GM18505 (cell line): ENCODE measurements at regions not wholly inside any gene's neighbourhood (a gene's known extent, or its start where the extent isn't known, plus 50 kb on each side); places are given as distances from the start of the nearest gene placed in this dataset.

ENCODE experiments used
- ATAC-seq: cut with Tn5 transposase; IDR thresholded peaks from one replicate; pipeline ENCODE4 v1.9.1; 2021; ENCODE audit not compliant: unreplicated experiment
- POLR2A ChIP-seq: IDR thresholded peaks from 4 replicates; pipeline ENCODE4 v1.6.1; 2011; ENCODE audit warnings: borderline replicate concordance; ENCODE audit not compliant: insufficient read depth, insufficient read length; ENCODE audit errors: extremely low read depth

- ATAC-seq: no peak
- no peak for TF ChIP-seq POLR2A
Measured at GRCh38 chr5:4104831-4105597, 509.4 kb downstream of the IRX1 start.

GRCh38 chr5:4108690-4109089, 513.1 kb downstream of the IRX1 start:
- no peak for ATAC-seq
- no peak for TF ChIP-seq POLR2A

DNA sequence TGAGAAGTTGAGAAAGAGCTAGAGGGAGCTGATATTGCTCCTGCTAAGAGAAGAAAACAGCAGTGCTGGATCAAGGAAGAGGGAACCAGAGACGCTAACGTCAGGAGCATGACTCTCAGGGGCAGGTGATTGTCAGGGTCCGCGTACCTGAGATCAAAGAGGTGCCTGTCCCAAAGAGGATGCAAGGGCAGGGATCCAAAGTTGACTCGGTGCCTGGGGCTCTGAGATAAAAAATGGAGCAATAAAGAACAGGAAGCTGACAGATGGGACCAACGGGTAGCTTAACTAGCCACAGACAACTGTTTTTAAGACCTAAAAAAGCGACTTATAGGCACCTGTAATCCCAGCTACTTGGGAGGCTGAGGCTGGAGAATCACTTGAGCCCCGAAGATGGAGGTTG, 517.8 kb downstream of the IRX1 start:
- TF ChIP-seq POLR2A: no peak
- no peak for ATAC-seq

- TF ChIP-seq POLR2A: no peak
- ATAC-seq: no peak
Measured at GRCh38 chr5:4113905-4114304, 518.3 kb downstream of the IRX1 start.

- TF ChIP-seq POLR2A: no peak
Measured at GRCh38 chr5:4114452-4114851, 518.8 kb downstream of the IRX1 start.

DNA sequence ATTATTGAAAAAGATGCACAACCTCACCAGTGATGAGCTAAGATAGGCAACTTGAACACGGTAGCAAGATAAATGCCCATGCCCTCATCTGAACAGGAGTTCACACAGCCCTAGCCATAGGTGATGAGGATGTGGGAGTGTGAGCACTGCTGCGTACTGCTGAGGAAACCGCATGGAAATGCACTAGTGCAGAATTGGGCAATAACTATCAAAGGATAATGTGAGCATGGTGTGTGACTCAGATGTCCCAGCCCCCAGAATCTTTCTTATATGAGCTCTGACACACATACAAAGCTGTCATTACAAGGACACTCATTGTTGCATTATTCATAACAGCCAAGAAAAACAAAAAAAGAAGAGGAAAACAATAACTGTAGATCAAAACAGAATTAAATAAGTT, 521.2 kb downstream of the IRX1 start:
- TF ChIP-seq POLR2A: no peak
- ATAC-seq: no peak

More at GRCh38 chr5:4114452-4114851, 518.8 kb downstream of the IRX1 start:
- no peak for ATAC-seq

- ATAC-seq: no peak
Measured at GRCh38 chr5:4124221-4124970, 528.8 kb downstream of the IRX1 start.

DNA sequence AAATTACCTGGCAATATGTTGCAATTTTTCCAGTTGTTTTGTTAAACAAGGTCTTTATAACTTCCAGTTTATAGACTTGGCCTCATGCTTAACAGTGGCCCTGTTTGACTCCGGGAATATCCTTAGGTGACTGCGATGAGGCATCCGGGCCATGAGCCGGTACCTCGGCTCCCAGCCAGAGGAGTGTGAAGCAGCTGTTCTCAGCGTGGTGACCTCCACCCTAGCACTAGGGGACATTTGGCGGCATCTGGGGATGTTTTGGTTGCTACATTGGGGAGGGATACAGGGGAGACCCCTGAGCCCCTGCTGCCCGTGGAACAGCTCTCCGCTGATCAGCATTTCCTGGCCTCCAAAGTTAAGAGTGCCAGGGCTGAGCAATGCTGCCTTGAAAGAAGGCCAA, 533.4 kb downstream of the IRX1 start:
- ATAC-seq: no peak
- no peak for TF ChIP-seq POLR2A

More at GRCh38 chr5:4124221-4124970, 528.8 kb downstream of the IRX1 start:
- TF ChIP-seq POLR2A: no peak

DNA sequence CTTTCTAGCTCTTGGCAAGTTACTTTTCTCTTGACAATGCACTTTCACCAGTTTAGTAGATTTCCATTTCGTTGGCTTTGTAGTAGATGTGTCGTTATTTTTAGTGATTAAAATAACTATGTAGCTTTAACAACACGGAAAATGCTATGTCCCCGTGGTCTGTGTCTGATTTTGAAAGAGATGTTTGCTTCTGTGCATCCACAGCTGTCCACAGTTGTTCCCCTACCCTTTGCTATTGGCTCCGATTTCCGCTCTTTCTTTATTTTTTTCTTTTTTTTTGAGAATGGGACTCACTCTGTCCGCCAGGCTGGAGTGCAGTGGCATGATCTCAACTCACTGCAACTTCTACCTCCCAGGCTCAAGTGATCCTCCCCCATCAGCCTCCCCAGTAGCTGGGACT, 533.9 kb downstream of the IRX1 start:
- no peak for TF ChIP-seq POLR2A
- no peak for ATAC-seq

GRCh38 chr5:4130819-4131218, 535.2 kb downstream of the IRX1 start:
- ATAC-seq: no peak
- TF ChIP-seq POLR2A: no peak

GRCh38 chr5:4137781-4138180, 542.1 kb downstream of the IRX1 start:
- no peak for TF ChIP-seq POLR2A
- ATAC-seq: no peak

- no peak for ATAC-seq
- no peak for TF ChIP-seq POLR2A
Measured at GRCh38 chr5:4142842-4143241, 547.2 kb downstream of the IRX1 start.

- TF ChIP-seq POLR2A: no peak
- no peak for ATAC-seq
Measured at GRCh38 chr5:4144411-4145007, 548.9 kb downstream of the IRX1 start.

GRCh38 chr5:4145511-4145910, 549.9 kb downstream of the IRX1 start:
- no peak for ATAC-seq
- TF ChIP-seq POLR2A: no peak
